WTC11 (cell line): ENCODE measurements at regions not wholly inside any gene's neighbourhood (a gene's known extent, or its start where the extent isn't known, plus 50 kb on each side); places are given as distances from the start of the nearest gene placed in this dataset.

Experiments used
- ATAC-seq: fragments of 200-7000 bp; cut with Tn5 transposase; 2 replicates; pipeline ENCODE4 v1.10.0; 2021; ENCODE audit warnings: mild to moderate bottlenecking, moderate library complexity
- CTCF ChIA-PET: fragments of 300-600 bp; sonication (Branson Sonifier 250); formaldehyde crosslinking; loops from one replicate; lab custom pipeline; 2021; ENCODE audit warnings: antibody characterized with exemption; lab: Charles Lee
- POLR2A ChIA-PET: fragments of 350-600 bp; sonication (Branson Sonifier 250); formaldehyde crosslinking; loops from one replicate; lab custom pipeline; 2021; ENCODE audit warnings: antibody characterized with exemption; lab: Charles Lee
- DNase-seq: peaks from one replicate; pipeline ENCODE4 v3.0.0; 2021; ENCODE audit warnings: low spot score
- H3K27ac Mint-ChIP-seq: 2 replicates; pipeline ENCODE4 v1.8.0; 2021; ENCODE audit warnings: mixed read lengths
- H3K27me3 Mint-ChIP-seq: 2 replicates; pipeline ENCODE4 v1.8.0; 2021; ENCODE audit warnings: low read depth, mild to moderate bottlenecking, moderate library complexity, mixed read lengths
- H3K36me3 Mint-ChIP-seq: 2 replicates; pipeline ENCODE4 v1.8.0; 2021; ENCODE audit warnings: mixed read lengths
- H3K4me1 Mint-ChIP-seq: 2 replicates; pipeline ENCODE4 v1.8.0; 2022; ENCODE audit warnings: mixed read lengths
- H3K4me3 Mint-ChIP-seq: 2 replicates; pipeline ENCODE4 v1.8.0; 2021; ENCODE audit warnings: mild to moderate bottlenecking, moderate library complexity, mixed read lengths
- H3K9me3 Mint-ChIP-seq: 2 replicates; pipeline ENCODE4 v1.8.0; 2021; ENCODE audit warnings: mixed read lengths
- ATF1 ChIP-seq: sonication (generic); formaldehyde crosslinking; IDR thresholded peaks from 2 replicates; pipeline ENCODE4 v1.8.1; 2023; ENCODE audit warnings: mild to moderate bottlenecking, moderate library complexity, missing genetic modification reagents
- ATF2 ChIP-seq: sonication (generic); formaldehyde crosslinking; IDR thresholded peaks from 2 replicates; pipeline ENCODE4 v1.8.1; 2022; ENCODE audit warnings: low read depth, missing genetic modification reagents, borderline replicate concordance
- CTCF ChIP-seq: fragments of 200-600 bp; IDR thresholded peaks from 2 replicates; pipeline ENCODE4 v1.8.0; 2022; ENCODE audit warnings: antibody characterized with exemption
- ESRRA ChIP-seq: sonication (generic); formaldehyde crosslinking; IDR thresholded peaks from 2 replicates; pipeline ENCODE4 v1.8.1; 2022; ENCODE audit warnings: mild to moderate bottlenecking, missing genetic modification reagents, borderline replicate concordance
- ETV6 ChIP-seq: sonication (generic); formaldehyde crosslinking; IDR thresholded peaks from 2 replicates; pipeline ENCODE4 v1.8.1; 2022; ENCODE audit warnings: mild to moderate bottlenecking, missing genetic modification reagents
- HMGA2 ChIP-seq: fragments of 250-450 bp; sonication (Bioruptor Pico); IDR thresholded peaks from 2 replicates; pipeline ENCODE4 v1.4.0; 2021; ENCODE audit warnings: mild to moderate bottlenecking, moderate library complexity
- IRF1 ChIP-seq: sonication (generic); formaldehyde crosslinking; IDR thresholded peaks from 2 replicates; pipeline ENCODE4 v1.8.0; 2023; ENCODE audit warnings: missing genetic modification reagents
- MXD4 ChIP-seq: fragments of 250-450 bp; sonication (Bioruptor Pico); IDR thresholded peaks from 2 replicates; pipeline ENCODE4 v1.8.0; 2021; ENCODE audit warnings: mild to moderate bottlenecking, moderate library complexity, borderline replicate concordance
- NFYB ChIP-seq: sonication (generic); formaldehyde crosslinking; conservative IDR thresholded peaks from 2 replicates; pipeline ENCODE4 v1.8.0; 2022; ENCODE audit warnings: low read depth, missing genetic modification reagents
- OVOL2 ChIP-seq: fragments of 250-450 bp; sonication (Bioruptor Pico); IDR thresholded peaks from 2 replicates; pipeline ENCODE4 v1.9.0; 2021; ENCODE audit warnings: mild to moderate bottlenecking, borderline replicate concordance
- PREB ChIP-seq: sonication (generic); formaldehyde crosslinking; IDR thresholded peaks from 2 replicates; pipeline ENCODE4 v1.8.1; 2022; ENCODE audit warnings: mild to moderate bottlenecking, missing genetic modification reagents, moderate library complexity, borderline replicate concordance
- RORB ChIP-seq: fragments of 250-450 bp; sonication (Bioruptor Pico); IDR thresholded peaks from 2 replicates; pipeline ENCODE4 v1.9.0; 2021; ENCODE audit warnings: mild to moderate bottlenecking
- SOX15 ChIP-seq: fragments of 250-450 bp; sonication (Bioruptor Pico); IDR thresholded peaks from 2 replicates; pipeline ENCODE4 v1.9.0; 2021; ENCODE audit warnings: mild to moderate bottlenecking
- TCF7 ChIP-seq: sonication (generic); formaldehyde crosslinking; IDR thresholded peaks from 2 replicates; pipeline ENCODE4 v1.8.0; 2022; ENCODE audit warnings: mild to moderate bottlenecking, low read depth, missing genetic modification reagents, moderate library complexity
- USF1 ChIP-seq: sonication (generic); formaldehyde crosslinking; IDR thresholded peaks from 2 replicates; pipeline ENCODE4 v1.8.0; 2022; ENCODE audit warnings: mild to moderate bottlenecking, missing genetic modification reagents
- USF2 ChIP-seq: sonication (generic); formaldehyde crosslinking; IDR thresholded peaks from 2 replicates; pipeline ENCODE4 v1.8.1; 2023; ENCODE audit warnings: mild to moderate bottlenecking, missing genetic modification reagents, moderate library complexity
- ZMAT4 ChIP-seq: fragments of 250-450 bp; sonication (Bioruptor Pico); IDR thresholded peaks from 2 replicates; pipeline ENCODE4 v1.9.0; 2021; ENCODE audit warnings: mild to moderate bottlenecking
- ZNF121 ChIP-seq: sonication (generic); formaldehyde crosslinking; IDR thresholded peaks from 2 replicates; pipeline ENCODE4 v1.8.0; 2023; ENCODE audit warnings: missing genetic modification reagents
- ZNF138 ChIP-seq: sonication (generic); formaldehyde crosslinking; conservative IDR thresholded peaks from 2 replicates; pipeline ENCODE4 v1.8.1; 2022; ENCODE audit warnings: mild to moderate bottlenecking, moderate library complexity, missing genetic modification reagents
- ZNF232 ChIP-seq: sonication (generic); formaldehyde crosslinking; IDR thresholded peaks from 2 replicates; pipeline ENCODE4 v1.8.0; 2022; ENCODE audit warnings: mild to moderate bottlenecking, missing genetic modification reagents
- ZNF317 ChIP-seq: sonication (generic); formaldehyde crosslinking; IDR thresholded peaks from 2 replicates; pipeline ENCODE4 v1.8.1; 2023; ENCODE audit warnings: low read depth, mild to moderate bottlenecking, moderate library complexity, missing genetic modification reagents, borderline replicate concordance
- ZNF671 ChIP-seq: fragments of 250-450 bp; sonication (Bioruptor Pico); IDR thresholded peaks from 2 replicates; pipeline ENCODE4 v1.8.0; 2021; ENCODE audit warnings: mild to moderate bottlenecking

- no peaks in the 10 kb centered on the region for H3K36me3 Mint-ChIP-seq
- DNase-seq: no peak
- H3K9me3 Mint-ChIP-seq: peaks cover 7% of the 10 kb centered on the region
Observed at GRCh38 chr2:122378521-122378920, 623.1 kb downstream of the TSN start.

GRCh38 chr2:122384768-122385333, 629.4 kb downstream of the TSN start:
- DNase-seq: no peak
- Mint-ChIP-seq H3K9me3 (peaks cover 28% of the 10 kb centered on the region), H3K4me3 (no peak overlapping the region), H3K27ac (no peak overlapping the region), H3K27me3 (no peaks in the 10 kb centered on the region), H3K4me1 (no peaks in the 10 kb centered on the region), H3K36me3 (peaks cover 7% of the 10 kb centered on the region)
- TF ChIP-seq OVOL2 (no peak), ZNF232 (no peak), ZNF121 (no peak)
- TF ChIP-seq, all 79 proteins: peak for 0
- POLR2A ChIA-PET: interaction anchor here (0.7 kb wide), 1 partner anchor 56 kb away, joined by 3 read pairs; no protein-coding TSS in a partner anchor
- no peak for ATAC-seq
- CTCF ChIA-PET: no interaction called here

More at GRCh38 chr2:122378521-122378920, 623.1 kb downstream of the TSN start:
- Mint-ChIP-seq H3K4me1 (no peaks in the 10 kb centered on the region), H3K27me3 (no peaks in the 10 kb centered on the region), H3K27ac (no peak overlapping the region), H3K4me3 (no peak overlapping the region)
- POLR2A ChIA-PET: no interaction called here
- no peak for ATAC-seq
- CTCF ChIA-PET: no interaction called here
- TF ChIP-seq USF1 (CRISPR knock-in tag): no peak
- no peak for TF ChIP-seq RORB (CRISPR knock-in tag)
- no peak for TF ChIP-seq ZNF671 (CRISPR knock-in tag)
- no peak for TF ChIP-seq PREB (CRISPR knock-in tag)
- TF ChIP-seq NFYB (CRISPR knock-in tag): no peak

- no peaks in the 10 kb centered on the region for H3K27me3 Mint-ChIP-seq
- POLR2A ChIA-PET: no interaction called here
- ATAC-seq: no peak
- no peak overlapping the region for H3K27ac Mint-ChIP-seq
- TF ChIP-seq ETV6 (CRISPR knock-in tag) (no peak), IRF1 (CRISPR knock-in tag) (no peak), SOX15 (CRISPR knock-in tag) (no peak), ESRRA (CRISPR knock-in tag) (no peak), RORB (CRISPR knock-in tag) (no peak), MXD4 (CRISPR knock-in tag) (no peak), ZNF138 (CRISPR knock-in tag) (no peak), ATF2 (no peak), USF2 (CRISPR knock-in tag) (no peak), TCF7 (CRISPR knock-in tag) (no peak), ZMAT4 (CRISPR knock-in tag) (no peak), ZNF317 (no peak), CTCF (no peak), PREB (CRISPR knock-in tag) (no peak), ATF1 (no peak), HMGA2 (CRISPR knock-in tag) (no peak)
- no peak for DNase-seq
- peaks cover 7% of the 10 kb centered on the region for H3K36me3 Mint-ChIP-seq
- no peaks in the 10 kb centered on the region for H3K4me1 Mint-ChIP-seq
- H3K4me3 Mint-ChIP-seq: no peak overlapping the region
- CTCF ChIA-PET: no interaction called here
- H3K9me3 Mint-ChIP-seq: peaks cover 26% of the 10 kb centered on the region
Observed at GRCh38 chr2:122388208-122388607, 632.8 kb downstream of the TSN start.
